Right lung (tissue), 2 donors: ENCODE measurements at regions not wholly inside any gene's neighbourhood (a gene's known extent, or its start where the extent isn't known, plus 50 kb on each side); places are given as distances from the start of the nearest gene placed in this dataset.
A peak's percentile ranks its signal among the peaks of the same experiment; 100 is the strongest.

Source experiments
- DNase-seq, 2 donors: peaks; one replicate each; pipeline ENCODE4 v3.0.0-alpha.2; 2013

DNA sequence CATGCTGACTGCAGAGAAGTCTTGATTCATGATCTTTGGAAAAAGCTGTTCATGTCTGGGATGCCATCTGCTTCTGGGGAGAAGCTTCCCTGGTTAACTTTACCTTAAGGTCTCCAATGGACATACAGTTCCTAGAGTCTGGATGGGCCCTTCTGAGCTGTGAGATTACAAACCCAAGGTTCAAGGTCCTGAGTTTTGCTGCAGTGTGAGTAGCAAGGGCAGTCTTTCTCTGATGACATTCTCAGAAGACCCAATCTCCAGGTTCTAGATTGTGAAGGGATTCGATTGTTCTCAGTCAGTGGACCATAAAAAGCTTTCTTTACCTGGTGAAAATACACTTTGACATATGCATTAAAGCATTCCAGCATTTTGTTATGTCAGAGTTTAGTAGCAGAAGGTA is 179.2 kb downstream of the AASDH start:
- DNase-seq, result no peak

DNA sequence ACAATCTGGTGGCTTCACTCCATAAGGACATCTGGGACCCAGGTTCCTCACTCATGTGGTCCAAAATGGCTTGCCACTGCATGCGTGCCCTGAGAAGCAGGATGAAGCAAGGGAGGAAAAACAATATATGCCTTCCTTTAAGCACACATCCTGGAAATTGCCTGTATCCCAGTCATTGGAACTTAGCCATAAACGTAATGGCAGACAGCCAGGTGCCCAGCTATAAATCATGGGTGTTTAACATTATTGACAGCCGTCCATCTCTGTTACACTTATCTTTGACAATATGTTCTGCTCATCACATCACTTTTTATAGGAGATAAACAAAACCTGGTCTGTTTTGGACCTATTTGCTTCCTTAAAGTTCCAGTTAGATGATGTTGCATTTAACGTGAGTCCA is 181.0 kb downstream of the AASDH start:
- DNase-seq, result no peak

GRCh38 chr4:56200275-56200674 is 187.0 kb downstream of the AASDH start:
- no peak for DNase-seq

DNA sequence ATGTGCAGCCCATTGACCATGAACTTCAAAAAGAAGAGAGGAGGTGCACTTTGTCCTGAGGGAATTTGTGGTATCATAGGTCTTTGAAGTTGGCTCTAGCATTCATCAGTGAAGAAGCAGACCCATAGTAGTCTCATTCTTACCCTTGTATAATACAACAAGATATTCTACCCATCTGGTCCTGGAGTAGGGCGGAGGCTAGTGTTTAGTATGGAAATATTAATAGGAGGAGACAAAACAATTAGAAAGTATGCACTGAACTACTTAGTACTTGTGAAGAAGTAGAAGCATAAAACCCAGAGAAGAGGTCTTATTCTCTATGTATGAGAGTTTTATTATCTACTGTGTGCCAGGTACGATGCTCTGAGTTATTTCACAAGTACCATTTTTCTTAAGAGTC is 189.0 kb downstream of the AASDH start:
- DNase-seq, result no peak

DNA sequence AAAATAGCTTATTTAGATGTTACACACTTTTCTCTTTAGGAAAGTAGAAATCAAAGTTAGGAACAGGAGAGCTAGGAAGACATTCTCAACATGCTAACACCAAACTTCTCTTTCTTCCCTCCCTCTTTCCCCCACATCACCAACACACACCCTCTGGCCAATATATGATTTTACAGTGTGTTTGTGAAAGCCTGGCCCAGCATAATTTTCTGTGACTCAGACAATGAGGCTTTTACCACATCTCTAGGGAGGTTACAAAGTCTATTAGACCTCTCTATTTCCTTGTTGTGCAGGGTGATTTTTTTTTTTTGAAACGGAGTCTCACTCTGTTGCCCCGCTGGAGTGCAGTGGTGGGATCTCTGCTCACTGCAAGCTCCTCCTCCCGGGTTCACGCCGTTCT is 189.9 kb downstream of the AASDH start:
- no peak for DNase-seq

- no peak for DNase-seq
Measured at GRCh38 chr4:56195025-56195424, 192.3 kb downstream of the AASDH start.

GRCh38 chr4:56191534-56191933 is 195.8 kb downstream of the AASDH start:
- no peak for DNase-seq

DNA sequence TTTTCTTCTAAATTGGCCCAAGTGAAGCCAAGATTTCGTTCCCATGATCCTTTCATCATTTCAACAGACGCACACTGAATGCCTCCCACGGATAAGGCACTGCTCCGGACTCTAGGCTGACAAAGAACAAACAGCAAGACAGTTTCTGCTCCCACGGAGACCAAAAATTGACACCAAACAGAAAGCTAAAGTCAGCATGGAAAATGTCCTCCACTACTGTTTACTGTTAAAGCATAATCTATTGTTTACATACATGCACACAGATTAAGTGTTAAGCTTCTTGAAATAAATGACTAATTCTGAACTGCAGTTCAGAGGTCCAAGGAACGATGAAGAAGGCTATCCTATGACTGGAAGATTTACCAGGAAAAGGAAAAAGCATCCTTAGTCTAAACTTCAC is 199.6 kb downstream of the AASDH start:
- peak; percentile 5 to 7 for DNase-seq

GRCh38 chr4:56186808-56187523 is 200.3 kb downstream of the AASDH start:
- DNase-seq, result no peak

- no peak for DNase-seq
Measured at GRCh38 chr4:56185901-56186300, 201.4 kb downstream of the AASDH start.

GRCh38 chr4:56184214-56184613 is 203.1 kb downstream of the AASDH start:
- DNase-seq, result no peak

GRCh38 chr4:56183344-56183959 is 203.8 kb downstream of the AASDH start:
- DNase-seq, result no peak

GRCh38 chr4:56182356-56182755 is 204.9 kb downstream of the AASDH start:
- DNase-seq, result no peak

GRCh38 chr4:56181140-56181953 is 205.9 kb downstream of the AASDH start:
- no peak for DNase-seq

- DNase-seq, result no peak
Measured at GRCh38 chr4:56169061-56169460, 218.2 kb downstream of the AASDH start.

- no peak for DNase-seq
Measured at GRCh38 chr4:56164907-56165306, 216.2 kb downstream of the CEP135 start.

DNA sequence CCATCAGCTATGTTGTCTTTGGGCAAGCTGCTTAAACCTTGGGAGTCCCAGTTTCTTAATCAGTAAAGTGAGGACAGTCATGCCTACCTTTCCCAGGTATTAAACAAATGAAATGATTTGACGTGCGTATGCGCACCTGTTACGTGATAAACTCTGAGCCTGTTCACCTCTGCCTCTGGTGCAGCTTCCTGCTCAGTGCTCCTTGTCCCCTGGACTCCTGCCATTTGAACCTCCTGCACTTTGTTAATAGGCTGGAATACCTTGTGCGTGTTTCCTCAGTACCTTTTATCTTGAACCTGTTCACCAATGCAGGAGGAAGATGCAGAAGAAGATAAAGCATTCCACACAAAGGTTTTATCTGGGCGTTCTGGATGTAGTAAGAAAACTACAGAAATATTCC is 211.9 kb downstream of the CEP135 start:
- DNase-seq, result no peak

GRCh38 chr4:56158483-56158882 is 209.7 kb downstream of the CEP135 start:
- no peak for DNase-seq

GRCh38 chr4:56156141-56156540 is 207.4 kb downstream of the CEP135 start:
- no peak for DNase-seq

DNA sequence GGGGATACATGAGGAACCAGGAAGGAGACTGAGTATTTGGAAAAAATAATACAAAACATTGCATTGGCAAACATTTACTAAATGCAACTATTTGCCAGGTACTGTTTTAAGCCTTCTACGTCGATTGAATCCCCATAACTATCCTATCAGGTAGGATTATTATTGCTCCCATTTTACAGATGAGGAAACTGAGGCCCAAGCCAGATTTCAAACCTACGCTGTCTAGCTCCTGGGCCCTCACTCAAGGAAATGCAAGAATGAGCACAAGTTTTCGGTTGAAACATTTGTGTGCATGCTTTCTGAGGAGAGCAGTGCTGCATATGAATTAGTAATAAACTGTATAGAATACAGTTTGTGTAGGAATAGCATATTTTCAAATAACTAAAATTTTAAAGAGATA is 206.7 kb downstream of the CEP135 start:
- DNase-seq, result no peak

DNA sequence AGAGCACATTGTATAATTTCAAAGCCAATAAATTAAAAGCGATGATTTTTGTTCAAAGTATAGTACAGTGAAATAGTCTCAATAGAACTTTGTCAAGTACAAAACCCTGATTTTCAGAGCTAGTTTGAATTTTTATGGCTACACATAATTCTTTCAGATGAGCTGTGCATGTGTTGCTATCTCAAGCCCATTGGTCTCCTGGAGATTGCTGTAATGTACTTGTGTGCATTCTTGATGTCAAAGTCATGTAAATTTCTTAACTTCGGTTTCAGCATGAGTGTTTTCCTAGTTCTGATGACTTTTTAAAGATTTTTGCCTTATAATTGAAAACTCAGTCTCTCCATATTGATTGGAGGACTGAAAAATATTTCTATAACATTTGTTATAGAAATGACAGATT is 200.8 kb downstream of the CEP135 start:
- no peak for DNase-seq

DNA sequence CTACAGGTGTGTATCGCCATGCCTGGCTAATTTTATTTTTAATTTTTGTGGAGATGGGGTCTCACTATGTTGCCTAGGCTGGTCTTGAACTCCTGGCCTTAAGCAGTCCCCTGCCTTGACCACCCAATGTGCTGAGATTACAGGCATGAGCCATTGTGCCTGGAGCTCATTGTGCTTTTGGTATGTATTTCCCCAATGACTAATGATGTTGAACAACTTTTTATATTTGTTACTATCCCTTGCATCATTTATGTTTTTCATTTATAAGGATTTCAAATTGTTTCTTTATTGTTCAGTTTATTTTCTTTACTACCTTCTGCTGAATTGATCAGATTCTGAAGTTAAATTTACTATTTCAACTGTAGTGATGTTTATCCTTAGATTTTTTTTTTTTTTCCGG is 199.7 kb downstream of the CEP135 start:
- no peak for DNase-seq

GRCh38 chr4:56147371-56147770 is 198.6 kb downstream of the CEP135 start:
- DNase-seq, result no peak
